ENCODE measurements at regions not wholly inside any gene's neighbourhood (a gene's known extent, or its start where the extent isn't known, plus 50 kb on each side); places are given as distances from the start of the nearest gene placed in this dataset.

DNA sequence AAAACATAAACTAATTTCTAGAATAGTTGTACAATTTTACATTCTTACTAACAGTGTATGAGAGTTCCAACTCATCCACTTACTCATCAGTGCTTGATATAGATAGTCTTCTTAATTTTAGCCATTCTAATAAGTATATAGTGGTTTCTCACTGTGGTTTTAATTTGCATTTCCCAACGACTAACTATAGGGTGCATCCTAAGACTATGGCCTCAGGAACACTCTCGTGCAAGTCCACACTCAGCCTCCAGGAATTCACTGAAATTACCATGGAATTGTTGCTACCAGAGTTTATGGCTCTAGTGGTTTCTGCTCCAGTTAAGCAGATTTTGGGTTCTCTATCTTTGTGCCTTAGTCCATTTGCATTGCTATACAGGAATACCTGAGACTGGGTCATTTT is 60.1 kb upstream of the GUCY1A2 start:
- Histone ChIP-seq H4K20me1 (ENCODE audit: insufficient read depth, low read length) (no peaks in the 10 kb centered on the region), H3K27me3 (ENCODE audit: insufficient read depth, low read length, poor library complexity) (no peaks in the 10 kb centered on the region), H3K4me3 (ENCODE audit: low read depth in 1 of 2, low read length in 2 of 2) (no peak overlapping the region), H3K9ac (ENCODE audit: low read depth, low read length) (no peak overlapping the region), H3K4me2 (ENCODE audit: insufficient read depth, low read length) (no peak overlapping the region), H3K36me3 (ENCODE audit: insufficient read depth, low read length) (no peaks in the 10 kb centered on the region), H3K79me2 (ENCODE audit: insufficient read depth, low read length) (no peaks in the 10 kb centered on the region), H3K9me3 (ENCODE audit: insufficient read depth, low read length, severe bottlenecking) (peaks cover 12% of the 10 kb centered on the region), H3K4me1 (ENCODE audit: insufficient read depth, low read length) (no peaks in the 10 kb centered on the region), H3K27ac (ENCODE audit: low read length) (no peak overlapping the region), H2AFZ (ENCODE audit: low read depth, low read length) (no peak overlapping the region)
- TF ChIP-seq, protein P1, sequence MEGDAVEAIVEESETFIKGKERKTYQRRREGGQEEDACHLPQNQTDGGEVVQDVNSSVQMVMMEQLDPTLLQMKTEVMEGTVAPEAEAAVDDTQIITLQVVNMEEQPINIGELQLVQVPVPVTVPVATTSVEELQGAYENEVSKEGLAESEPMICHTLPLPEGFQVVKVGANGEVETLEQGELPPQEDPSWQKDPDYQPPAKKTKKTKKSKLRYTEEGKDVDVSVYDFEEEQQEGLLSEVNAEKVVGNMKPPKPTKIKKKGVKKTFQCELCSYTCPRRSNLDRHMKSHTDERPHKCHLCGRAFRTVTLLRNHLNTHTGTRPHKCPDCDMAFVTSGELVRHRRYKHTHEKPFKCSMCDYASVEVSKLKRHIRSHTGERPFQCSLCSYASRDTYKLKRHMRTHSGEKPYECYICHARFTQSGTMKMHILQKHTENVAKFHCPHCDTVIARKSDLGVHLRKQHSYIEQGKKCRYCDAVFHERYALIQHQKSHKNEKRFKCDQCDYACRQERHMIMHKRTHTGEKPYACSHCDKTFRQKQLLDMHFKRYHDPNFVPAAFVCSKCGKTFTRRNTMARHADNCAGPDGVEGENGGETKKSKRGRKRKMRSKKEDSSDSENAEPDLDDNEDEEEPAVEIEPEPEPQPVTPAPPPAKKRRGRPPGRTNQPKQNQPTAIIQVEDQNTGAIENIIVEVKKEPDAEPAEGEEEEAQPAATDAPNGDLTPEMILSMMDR (IDR thresholded peaks at IDR 0.05; ENCODE audit: borderline replicate concordance, extremely low read depth, low read length, poor library complexity, severe bottlenecking), result no peak
- no peak for TF ChIP-seq EZH2 (IDR thresholded peaks at IDR 0.05; ENCODE audit: borderline replicate concordance, low read depth, low read length, severe bottlenecking)
- DNase-seq (no peak), ATAC-seq (ENCODE audit: insufficient read depth, low read depth) (no peak)

GRCh38 chr11:107076832-107077231 is 58.6 kb upstream of the GUCY1A2 start:
- no peak for DNase-seq
- Histone ChIP-seq H3K27ac (ENCODE audit: low read length) (no peak overlapping the region), H4K20me1 (ENCODE audit: insufficient read depth, low read length) (no peaks in the 10 kb centered on the region), H3K9me3 (ENCODE audit: insufficient read depth, low read length, severe bottlenecking) (peaks cover 7% of the 10 kb centered on the region), H3K36me3 (ENCODE audit: insufficient read depth, low read length) (no peaks in the 10 kb centered on the region), H2AFZ (ENCODE audit: low read depth, low read length) (no peak overlapping the region), H3K79me2 (ENCODE audit: insufficient read depth, low read length) (no peaks in the 10 kb centered on the region), H3K9ac (ENCODE audit: low read depth, low read length) (no peak overlapping the region), H3K4me1 (ENCODE audit: insufficient read depth, low read length) (no peaks in the 10 kb centered on the region), H3K27me3 (ENCODE audit: insufficient read depth, low read length, poor library complexity) (no peaks in the 10 kb centered on the region), H3K4me3 (ENCODE audit: low read depth in 1 of 2, low read length in 2 of 2) (no peak overlapping the region), H3K4me2 (ENCODE audit: insufficient read depth, low read length) (no peak overlapping the region)
- TF ChIP-seq, protein P1 (IDR thresholded peaks at IDR 0.05; ENCODE audit: borderline replicate concordance, extremely low read depth, low read length, poor library complexity, severe bottlenecking), result no peak
- TF ChIP-seq EZH2 (IDR thresholded peaks at IDR 0.05; ENCODE audit: borderline replicate concordance, low read depth, low read length, severe bottlenecking), result no peak
- no peak for ATAC-seq (ENCODE audit: insufficient read depth, low read depth)

GRCh38 chr11:107071129-107071528 is 52.9 kb upstream of the GUCY1A2 start:
- Histone ChIP-seq H3K4me2 (ENCODE audit: insufficient read depth, low read length) (no peak overlapping the region), H4K20me1 (ENCODE audit: insufficient read depth, low read length) (no peaks in the 10 kb centered on the region), H3K36me3 (ENCODE audit: insufficient read depth, low read length) (no peaks in the 10 kb centered on the region), H3K9ac (ENCODE audit: low read depth, low read length) (no peak overlapping the region), H3K4me3 (ENCODE audit: low read depth in 1 of 2, low read length in 2 of 2) (no peak overlapping the region), H3K27me3 (ENCODE audit: insufficient read depth, low read length, poor library complexity) (no peaks in the 10 kb centered on the region), H3K9me3 (ENCODE audit: insufficient read depth, low read length, severe bottlenecking) (no peaks in the 10 kb centered on the region), H2AFZ (ENCODE audit: low read depth, low read length) (no peak overlapping the region), H3K79me2 (ENCODE audit: insufficient read depth, low read length) (no peaks in the 10 kb centered on the region), H3K27ac (ENCODE audit: low read length) (no peak overlapping the region), H3K4me1 (ENCODE audit: insufficient read depth, low read length) (no peaks in the 10 kb centered on the region)
- no peak for TF ChIP-seq EZH2 (IDR thresholded peaks at IDR 0.05; ENCODE audit: borderline replicate concordance, low read depth, low read length, severe bottlenecking)
- TF ChIP-seq, protein P1 (IDR thresholded peaks at IDR 0.05; ENCODE audit: borderline replicate concordance, extremely low read depth, low read length, poor library complexity, severe bottlenecking), result no peak
- DNase-seq (no peak), ATAC-seq (ENCODE audit: insufficient read depth, low read depth) (no peak)
